Endothelial cell (in vitro differentiated cells): ENCODE measurements at regions not wholly inside any gene's neighbourhood (a gene's known extent, or its start where the extent isn't known, plus 50 kb on each side); places are given as distances from the start of the nearest gene placed in this dataset.

Experiments
- DNase-seq: peaks from one replicate; pipeline ENCODE4 v3.0.0; 2021; ENCODE audit warnings: low spot score
- H3K27ac Mint-ChIP-seq: one replicate; pipeline ENCODE4 v1.8.0; 2021; ENCODE audit warnings: mixed read lengths, inconsistent platforms; ENCODE audit not compliant: unreplicated experiment
- H3K27me3 Mint-ChIP-seq: one replicate; pipeline ENCODE4 v1.8.0; 2021; ENCODE audit warnings: mild to moderate bottlenecking, moderate library complexity, mixed read lengths, inconsistent platforms; ENCODE audit not compliant: unreplicated experiment
- H3K36me3 Mint-ChIP-seq: one replicate; pipeline ENCODE4 v1.8.0; 2021; ENCODE audit warnings: mild to moderate bottlenecking, low read depth, mixed read lengths, inconsistent platforms; ENCODE audit not compliant: unreplicated experiment
- H3K4me1 Mint-ChIP-seq: one replicate; pipeline ENCODE4 v1.8.0; 2021; ENCODE audit warnings: mild to moderate bottlenecking, mixed read lengths, inconsistent platforms; ENCODE audit not compliant: unreplicated experiment
- H3K4me3 Mint-ChIP-seq: one replicate; pipeline ENCODE4 v1.8.0; 2021; ENCODE audit warnings: mild to moderate bottlenecking, mixed read lengths, inconsistent platforms; ENCODE audit not compliant: unreplicated experiment
- H3K9me3 Mint-ChIP-seq: one replicate; pipeline ENCODE4 v1.8.0; 2021; ENCODE audit warnings: mixed read lengths, inconsistent platforms; ENCODE audit not compliant: unreplicated experiment
- CTCF ChIP-seq: fragments of 200-600 bp; sonication (generic); IDR thresholded peaks from one replicate; pipeline ENCODE4 v1.5.0; 2021; ENCODE audit warnings: antibody characterized with exemption; ENCODE audit not compliant: unreplicated experiment

- TF ChIP-seq CTCF: no peak
- no peak overlapping the region for H3K27ac Mint-ChIP-seq
- no peak for DNase-seq
- no peaks in the 10 kb centered on the region for H3K4me1 Mint-ChIP-seq
- peaks cover 3% of the 10 kb centered on the region for H3K27me3 Mint-ChIP-seq
- no peaks in the 10 kb centered on the region for H3K36me3 Mint-ChIP-seq
- no peak overlapping the region for H3K4me3 Mint-ChIP-seq
- no peaks in the 10 kb centered on the region for H3K9me3 Mint-ChIP-seq
These were observed 61.9 kb upstream of the BMP6 start for GRCh38 chr6:7664003-7664402.

GRCh38 chr6:7668936-7669335 is 57.0 kb upstream of the BMP6 start:
- no peak for DNase-seq
- Mint-ChIP-seq H3K4me1 (peaks cover 7% of the 10 kb centered on the region), H3K4me3 (no peak overlapping the region), H3K27ac (no peak overlapping the region), H3K36me3 (no peaks in the 10 kb centered on the region), H3K9me3 (no peaks in the 10 kb centered on the region), H3K27me3 (peaks cover 5% of the 10 kb centered on the region)
- TF ChIP-seq CTCF: no peak

- Mint-ChIP-seq H3K9me3 (no peaks in the 10 kb centered on the region), H3K27ac (no peak overlapping the region), H3K4me1 (peaks cover 14% of the 10 kb centered on the region), H3K4me3 (no peak overlapping the region), H3K36me3 (no peaks in the 10 kb centered on the region), H3K27me3 (peaks cover 5% of the 10 kb centered on the region)
- DNase-seq: no peak
- TF ChIP-seq CTCF: no peak
These were observed 56.2 kb upstream of the BMP6 start for GRCh38 chr6:7669742-7670141.

- Mint-ChIP-seq H3K4me1 (peaks cover 14% of the 10 kb centered on the region), H3K36me3 (no peaks in the 10 kb centered on the region), H3K9me3 (no peaks in the 10 kb centered on the region), H3K27ac (no peak overlapping the region), H3K4me3 (no peak overlapping the region), H3K27me3 (peaks cover 10% of the 10 kb centered on the region)
- no peak for DNase-seq
- TF ChIP-seq CTCF: no peak
These were observed 54.8 kb upstream of the BMP6 start for GRCh38 chr6:7671076-7671475.

- Mint-ChIP-seq H3K4me1 (peaks cover 14% of the 10 kb centered on the region), H3K27ac (no peak overlapping the region), H3K4me3 (no peak overlapping the region), H3K27me3 (peaks cover 10% of the 10 kb centered on the region), H3K36me3 (no peaks in the 10 kb centered on the region), H3K9me3 (no peaks in the 10 kb centered on the region)
- DNase-seq: no peak
- no peak for TF ChIP-seq CTCF
These were observed 54.3 kb upstream of the BMP6 start for GRCh38 chr6:7671581-7671980.
